ENCODE measurements at regions not wholly inside any gene's neighbourhood (a gene's known extent, or its start where the extent isn't known, plus 50 kb on each side); places are given as distances from the start of the nearest gene placed in this dataset.
"Not testable (repeated sequence)": the region's sequence is repeated elsewhere in the genome, so short reads cannot be mapped to it uniquely, and the experiment has no call there.

DNA sequence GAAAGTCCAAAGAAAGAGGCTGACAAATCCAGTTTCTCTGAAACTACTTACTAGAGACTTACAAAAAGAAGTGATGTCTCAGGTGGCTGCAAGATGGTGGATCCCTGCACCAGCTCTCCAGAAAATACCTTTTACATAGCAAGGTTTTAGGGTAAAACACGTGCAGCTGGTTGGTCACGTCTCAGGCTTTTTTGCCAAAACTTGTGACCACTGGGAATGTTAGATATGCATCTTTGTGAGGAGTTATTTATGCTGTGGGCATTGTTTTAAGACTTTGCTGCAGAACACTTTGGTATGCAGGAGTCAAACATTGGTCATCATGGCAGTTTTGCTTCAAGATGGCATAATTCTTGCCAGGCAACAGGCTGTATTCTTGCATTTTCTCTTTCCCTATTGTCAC, 1352.8 kb downstream of the REEP3 start:
- Histone ChIP-seq H3K27me3 (ENCODE audit: insufficient read depth, low read length, poor library complexity) (no peaks in the 10 kb centered on the region), H2BK5ac (ENCODE audit: low read length) (no peak overlapping the region)
- DNase-seq, result no peak

DNA sequence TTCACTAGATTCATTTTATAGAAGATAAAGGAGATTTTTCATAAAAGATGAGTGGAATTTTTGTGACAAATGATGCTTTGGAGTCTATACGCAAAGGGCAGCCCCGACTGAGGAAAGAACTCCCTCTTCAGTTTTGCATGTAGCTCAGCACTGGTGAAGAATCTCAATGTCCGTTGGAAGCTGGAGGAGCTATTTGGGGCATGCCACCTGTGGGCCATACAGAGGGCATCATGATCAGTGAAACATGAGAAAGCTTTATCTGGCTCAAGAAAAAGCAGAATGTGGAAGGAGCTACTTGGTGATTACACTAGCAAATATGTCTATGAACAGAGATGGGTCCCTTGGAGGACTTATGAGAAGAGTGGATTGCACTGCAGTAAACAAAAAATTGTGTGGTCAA, 1359.3 kb downstream of the REEP3 start:
- Histone ChIP-seq H3K18ac (ENCODE audit: low read length) (no peak overlapping the region), H3K36me3 (ENCODE audit: control insufficient read depth, insufficient read depth, low read length) (no peaks in the 10 kb centered on the region)
- WGBS (ENCODE audit: extremely low coverage, insufficient coverage, low lambda C conversion rate), result no CpG with 5 or more reads among the region's 3 CpGs

More for the DNA sequence above, 1352.8 kb downstream of the REEP3 start:
- no peaks in the 10 kb centered on the region for H3K79me1 ChIP-seq (ENCODE audit: low read length)
- H4K8ac ChIP-seq (ENCODE audit: low read depth, low read length), result no peak overlapping the region
- no peak overlapping the region for H3K4me2 ChIP-seq (ENCODE audit: low read length)
- no peak overlapping the region for H3K4me3 ChIP-seq (ENCODE audit: low read length)
- H3K9ac ChIP-seq (ENCODE audit: low read length), result no peak overlapping the region
- H3K4ac ChIP-seq (ENCODE audit: low read depth, low read length), result no peak overlapping the region
- no peak overlapping the region for H2AK5ac ChIP-seq (ENCODE audit: low read length)
- no peaks in the 10 kb centered on the region for H3K36me3 ChIP-seq (ENCODE audit: control insufficient read depth, insufficient read depth, low read length)
- H3K18ac ChIP-seq (ENCODE audit: low read length), result no peak overlapping the region
- no peak overlapping the region for H3K27ac ChIP-seq (ENCODE audit: low read depth, low read length)
- no peaks in the 10 kb centered on the region for H3K79me2 ChIP-seq (ENCODE audit: control insufficient read depth, insufficient read depth, low read length)
- no peaks in the 10 kb centered on the region for H3K4me1 ChIP-seq (ENCODE audit: control insufficient read depth, low read depth, low read length)
- no CpG with 5 or more reads among the region's 2 CpGs for WGBS (ENCODE audit: extremely low coverage, insufficient coverage, low lambda C conversion rate)
- no peak overlapping the region for H3K23ac ChIP-seq (ENCODE audit: low read length)
- no peak overlapping the region for H3K56ac ChIP-seq (ENCODE audit: low read length)
- no peak overlapping the region for H4K5ac ChIP-seq (ENCODE audit: low read length)
- no peak overlapping the region for H2BK15ac ChIP-seq (replicated peaks; ENCODE audit: low read depth)
- H2BK120ac ChIP-seq (ENCODE audit: low read depth, low read length), result no peak overlapping the region

DNA sequence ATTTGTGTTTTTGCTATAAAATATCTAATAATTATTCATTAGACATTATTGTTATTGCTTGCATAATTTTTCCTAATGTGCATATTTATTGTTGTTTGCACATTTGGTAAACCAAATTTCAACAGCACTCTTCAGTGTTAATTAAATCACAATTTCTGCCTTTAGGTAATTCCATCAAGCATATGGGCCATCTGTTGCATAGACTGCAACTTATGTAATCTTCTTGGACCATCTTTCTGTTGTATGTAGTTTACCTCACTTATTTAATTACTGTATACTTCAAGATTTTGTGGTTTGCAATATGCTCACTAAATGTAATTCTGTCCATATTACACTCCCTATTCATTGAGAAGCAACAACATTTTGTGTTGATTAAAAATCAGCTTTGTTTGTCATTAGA, 1360.1 kb downstream of the REEP3 start:
- no peak overlapping the region for H3K4ac ChIP-seq (ENCODE audit: low read depth, low read length)
- H3K79me2 ChIP-seq (ENCODE audit: control insufficient read depth, insufficient read depth, low read length), result no peaks in the 10 kb centered on the region

More for the DNA sequence above, 1359.3 kb downstream of the REEP3 start:
- Histone ChIP-seq H2BK15ac (replicated peaks; ENCODE audit: low read depth) (no peak overlapping the region), H2BK120ac (ENCODE audit: low read depth, low read length) (no peak overlapping the region), H3K23ac (ENCODE audit: low read length) (no peak overlapping the region), H4K8ac (ENCODE audit: low read depth, low read length) (no peak overlapping the region), H3K56ac (ENCODE audit: low read length) (no peak overlapping the region), H3K9ac (ENCODE audit: low read length) (no peak overlapping the region), H4K5ac (ENCODE audit: low read length) (no peak overlapping the region), H2BK5ac (ENCODE audit: low read length) (no peak overlapping the region), H3K27ac (ENCODE audit: low read depth, low read length) (no peak overlapping the region), H3K4me3 (ENCODE audit: low read length) (no peak overlapping the region), H3K4me2 (ENCODE audit: low read length) (no peak overlapping the region), H3K4ac (ENCODE audit: low read depth, low read length) (no peak overlapping the region), H2AK5ac (ENCODE audit: low read length) (no peak overlapping the region), H3K79me2 (ENCODE audit: control insufficient read depth, insufficient read depth, low read length) (no peaks in the 10 kb centered on the region), H3K4me1 (ENCODE audit: control insufficient read depth, low read depth, low read length) (no peaks in the 10 kb centered on the region), H3K79me1 (ENCODE audit: low read length) (no peaks in the 10 kb centered on the region), H3K27me3 (ENCODE audit: insufficient read depth, low read length, poor library complexity) (no peaks in the 10 kb centered on the region)
- no peak for DNase-seq

DNA sequence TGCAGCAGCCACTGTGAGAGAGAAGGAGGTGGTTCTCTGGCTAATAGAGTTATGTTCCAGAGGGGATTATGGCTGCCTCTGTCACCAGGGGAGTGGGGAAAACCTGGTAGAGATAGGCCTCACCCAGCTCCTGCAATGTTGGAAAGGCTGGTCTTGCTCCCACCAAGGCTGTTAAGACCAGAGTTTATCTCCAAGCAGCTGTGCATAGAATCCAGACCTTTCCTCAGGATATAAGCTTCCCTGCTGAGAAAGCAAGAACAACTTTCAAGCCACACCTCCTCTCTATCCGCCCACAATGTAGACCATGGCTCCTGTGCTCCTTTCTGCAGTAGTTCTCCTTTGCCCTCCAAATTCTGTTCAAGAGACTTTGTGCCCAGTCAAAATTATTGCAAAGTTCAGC, 1375.4 kb downstream of the REEP3 start:
- Histone ChIP-seq H3K4me1 (ENCODE audit: control insufficient read depth, low read depth, low read length) (no peaks in the 10 kb centered on the region), H3K4me3 (ENCODE audit: low read length) (no peak overlapping the region), H2AK5ac (ENCODE audit: low read length) (no peak overlapping the region), H3K27ac (ENCODE audit: low read depth, low read length) (no peak overlapping the region), H3K4ac (ENCODE audit: low read depth, low read length) (no peak overlapping the region), H2BK15ac (replicated peaks; ENCODE audit: low read depth) (no peak overlapping the region), H3K79me1 (ENCODE audit: low read length) (no peaks in the 10 kb centered on the region), H3K23ac (ENCODE audit: low read length) (no peak overlapping the region), H3K56ac (ENCODE audit: low read length) (no peak overlapping the region), H3K27me3 (ENCODE audit: insufficient read depth, low read length, poor library complexity) (no peaks in the 10 kb centered on the region), H3K36me3 (ENCODE audit: control insufficient read depth, insufficient read depth, low read length) (no peaks in the 10 kb centered on the region), H4K5ac (ENCODE audit: low read length) (no peak overlapping the region), H3K9ac (ENCODE audit: low read length) (no peak overlapping the region), H3K4me2 (ENCODE audit: low read length) (no peak overlapping the region), H2BK120ac (ENCODE audit: low read depth, low read length) (no peak overlapping the region), H3K79me2 (ENCODE audit: control insufficient read depth, insufficient read depth, low read length) (no peaks in the 10 kb centered on the region), H2BK5ac (ENCODE audit: low read length) (no peak overlapping the region), H4K8ac (ENCODE audit: low read depth, low read length) (no peak overlapping the region), H3K18ac (ENCODE audit: low read length) (no peak overlapping the region)
- no CpG with 5 or more reads among the region's 1 CpG for WGBS (ENCODE audit: extremely low coverage, insufficient coverage, low lambda C conversion rate)
- DNase-seq, result no peak

More for the DNA sequence above, 1360.1 kb downstream of the REEP3 start:
- no peak overlapping the region for H3K9ac ChIP-seq (ENCODE audit: low read length)
- H4K8ac ChIP-seq (ENCODE audit: low read depth, low read length), result no peak overlapping the region
- no peak overlapping the region for H3K4me3 ChIP-seq (ENCODE audit: low read length)
- no peak overlapping the region for H3K4me2 ChIP-seq (ENCODE audit: low read length)
- H3K4me1 ChIP-seq (ENCODE audit: control insufficient read depth, low read depth, low read length), result no peaks in the 10 kb centered on the region
- no peak overlapping the region for H3K18ac ChIP-seq (ENCODE audit: low read length)
- no peak overlapping the region for H2AK5ac ChIP-seq (ENCODE audit: low read length)
- no peak overlapping the region for H2BK15ac ChIP-seq (replicated peaks; ENCODE audit: low read depth)
- H3K23ac ChIP-seq (ENCODE audit: low read length), result no peak overlapping the region
- no peak for DNase-seq
- H3K27ac ChIP-seq (ENCODE audit: low read depth, low read length), result no peak overlapping the region
- no peaks in the 10 kb centered on the region for H3K27me3 ChIP-seq (ENCODE audit: insufficient read depth, low read length, poor library complexity)
- H3K56ac ChIP-seq (ENCODE audit: low read length), result no peak overlapping the region
- H3K36me3 ChIP-seq (ENCODE audit: control insufficient read depth, insufficient read depth, low read length), result no peaks in the 10 kb centered on the region
- H2BK120ac ChIP-seq (ENCODE audit: low read depth, low read length), result no peak overlapping the region
- H3K79me1 ChIP-seq (ENCODE audit: low read length), result no peaks in the 10 kb centered on the region
- no peak overlapping the region for H4K5ac ChIP-seq (ENCODE audit: low read length)
- H2BK5ac ChIP-seq (ENCODE audit: low read length), result no peak overlapping the region

DNA sequence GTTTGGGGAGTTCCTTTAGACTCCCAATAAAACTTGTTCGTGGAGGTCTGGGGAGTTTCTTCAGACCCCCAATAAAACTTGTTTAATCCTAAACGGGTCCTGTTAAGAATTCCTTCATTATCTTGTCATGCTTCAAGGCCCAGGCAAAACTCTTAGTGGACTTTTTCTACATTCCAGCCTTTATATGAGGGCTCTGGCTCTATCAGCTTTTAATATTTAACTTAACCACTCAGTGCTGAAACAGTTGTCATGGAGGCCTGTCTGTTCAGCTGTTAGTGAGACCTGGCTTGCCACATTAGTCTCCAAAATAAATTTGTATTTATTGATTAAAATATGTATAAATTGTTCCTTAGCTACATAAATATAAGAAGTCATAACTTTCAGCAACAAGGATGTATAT, 1385.1 kb downstream of the REEP3 start:
- not testable (repeated sequence) for H4K8ac ChIP-seq (ENCODE audit: low read depth, low read length); H3K79me1 ChIP-seq (ENCODE audit: low read length); H3K18ac ChIP-seq (ENCODE audit: low read length); H3K36me3 ChIP-seq (ENCODE audit: control insufficient read depth, insufficient read depth, low read length); H3K27me3 ChIP-seq (ENCODE audit: insufficient read depth, low read length, poor library complexity); H2BK5ac ChIP-seq (ENCODE audit: low read length); H3K9ac ChIP-seq (ENCODE audit: low read length); H2BK120ac ChIP-seq (ENCODE audit: low read depth, low read length); H2AK5ac ChIP-seq (ENCODE audit: low read length); DNase-seq; H2BK15ac ChIP-seq (replicated peaks; ENCODE audit: low read depth); H3K4me3 ChIP-seq (ENCODE audit: low read length); H3K4me1 ChIP-seq (ENCODE audit: control insufficient read depth, low read depth, low read length); H3K4ac ChIP-seq (ENCODE audit: low read depth, low read length); H4K5ac ChIP-seq (ENCODE audit: low read length); H3K4me2 ChIP-seq (ENCODE audit: low read length); H3K23ac ChIP-seq (ENCODE audit: low read length); H3K79me2 ChIP-seq (ENCODE audit: control insufficient read depth, insufficient read depth, low read length); H3K56ac ChIP-seq (ENCODE audit: low read length); H3K27ac ChIP-seq (ENCODE audit: low read depth, low read length)
- WGBS (ENCODE audit: extremely low coverage, insufficient coverage, low lambda C conversion rate), result no CpG with 5 or more reads among the region's 2 CpGs

DNA sequence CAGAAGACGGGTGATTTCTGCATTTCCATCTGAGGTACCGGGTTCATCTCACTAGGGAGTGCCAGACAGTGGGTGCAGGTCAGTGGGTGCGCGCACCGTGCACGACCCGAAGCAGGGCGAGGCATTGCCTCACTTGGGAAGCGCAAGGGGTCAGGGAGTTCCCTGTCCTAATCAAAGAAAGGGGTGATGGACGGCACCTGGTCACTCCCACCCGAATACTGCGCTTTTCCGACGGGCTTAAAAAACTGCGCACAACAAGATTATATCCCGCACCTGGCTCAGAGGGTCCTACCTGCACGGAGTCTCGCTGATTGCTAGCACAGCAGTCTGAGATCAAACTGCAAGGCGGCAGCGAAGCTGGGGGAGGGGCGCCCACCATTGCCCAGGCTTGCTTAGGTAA, 1403.1 kb downstream of the REEP3 start:
- H3K4me3 ChIP-seq (ENCODE audit: low read length); H3K9ac ChIP-seq (ENCODE audit: low read length); DNase-seq; H2BK5ac ChIP-seq (ENCODE audit: low read length); H3K36me3 ChIP-seq (ENCODE audit: control insufficient read depth, insufficient read depth, low read length); H3K27ac ChIP-seq (ENCODE audit: low read depth, low read length); H3K79me1 ChIP-seq (ENCODE audit: low read length); H3K4me2 ChIP-seq (ENCODE audit: low read length); H3K23ac ChIP-seq (ENCODE audit: low read length); H2BK15ac ChIP-seq (replicated peaks; ENCODE audit: low read depth); H3K4me1 ChIP-seq (ENCODE audit: control insufficient read depth, low read depth, low read length); H4K5ac ChIP-seq (ENCODE audit: low read length); H3K4ac ChIP-seq (ENCODE audit: low read depth, low read length); H2BK120ac ChIP-seq (ENCODE audit: low read depth, low read length); H4K8ac ChIP-seq (ENCODE audit: low read depth, low read length); H3K27me3 ChIP-seq (ENCODE audit: insufficient read depth, low read length, poor library complexity); H3K18ac ChIP-seq (ENCODE audit: low read length); H3K79me2 ChIP-seq (ENCODE audit: control insufficient read depth, insufficient read depth, low read length); H3K56ac ChIP-seq (ENCODE audit: low read length); H2AK5ac ChIP-seq (ENCODE audit: low read length): not testable (repeated sequence)
- no CpG with 5 or more reads among the region's 21 CpGs for WGBS (ENCODE audit: extremely low coverage, insufficient coverage, low lambda C conversion rate)

Data from mesendoderm (in vitro differentiated cells).